H9 (cell line): ENCODE measurements at regions not wholly inside any gene's neighbourhood (a gene's known extent, or its start where the extent isn't known, plus 50 kb on each side); places are given as distances from the start of the nearest gene placed in this dataset.

Experiments
- DNase-seq: peaks from one replicate; pipeline ENCODE4 v3.0.0-alpha.2; 2017
- H2AFZ ChIP-seq: one replicate; pipeline ENCODE4 v1.6.1; 2013; ENCODE audit warnings: mild to moderate bottlenecking, low read length, control low read depth, moderate library complexity
- H2AK5ac ChIP-seq: 2 replicates; pipeline ENCODE4 v1.6.1; 2013; ENCODE audit warnings: low read length, control low read depth, mixed read lengths; ENCODE audit not compliant: insufficient read length
- H2BK120ac ChIP-seq: one replicate; pipeline ENCODE4 v1.6.1; 2013; ENCODE audit warnings: low read depth, mild to moderate bottlenecking, low read length, control low read depth, inconsistent platforms; ENCODE audit not compliant: poor library complexity, severe bottlenecking
- H2BK12ac ChIP-seq: 2 replicates; pipeline ENCODE4 v1.6.1; 2013; ENCODE audit warnings: low read length, control low read depth, mixed read lengths, low read depth; ENCODE audit not compliant: insufficient read length
- H2BK15ac ChIP-seq: 2 replicates; pipeline ENCODE4 v1.6.1; 2013; ENCODE audit warnings: low read depth, low read length, control low read depth
- H2BK20ac ChIP-seq: one replicate; pipeline ENCODE4 v1.6.1; 2013; ENCODE audit warnings: low read depth, mild to moderate bottlenecking, low read length, control low read depth, inconsistent platforms; ENCODE audit not compliant: poor library complexity, severe bottlenecking
- H2BK5ac ChIP-seq: 2 replicates; pipeline ENCODE4 v1.6.1; 2013; ENCODE audit warnings: low read length, control low read depth, mixed read lengths; ENCODE audit not compliant: insufficient read length
- H3K14ac ChIP-seq: 2 replicates; pipeline ENCODE4 v1.6.1; 2013; ENCODE audit warnings: low read length, control low read depth; ENCODE audit not compliant: insufficient read depth
- H3K18ac ChIP-seq: 2 replicates; pipeline ENCODE4 v1.6.1; 2013; ENCODE audit warnings: low read depth, mild to moderate bottlenecking, mixed read lengths, low read length, control low read depth; ENCODE audit not compliant: insufficient read length
- H3K23ac ChIP-seq: 2 replicates; pipeline ENCODE4 v1.6.1; 2013; ENCODE audit warnings: low read length, control low read depth, mixed read lengths, low read depth; ENCODE audit not compliant: insufficient read length
- H3K23me2 ChIP-seq: 2 replicates; pipeline ENCODE4 v1.6.1; 2013; ENCODE audit warnings: low read depth, mild to moderate bottlenecking, mixed read lengths, low read length, control low read depth; ENCODE audit not compliant: insufficient read length, poor library complexity, severe bottlenecking
- H3K27ac ChIP-seq: 2 replicates; pipeline ENCODE4 v1.5.1; 2013; ENCODE audit warnings: low read length, control low read depth, mixed read lengths, low read depth; ENCODE audit not compliant: insufficient read length
- H3K27me3 ChIP-seq: 2 replicates; pipeline ENCODE4 v1.6.1; 2013; ENCODE audit warnings: low read length, control low read depth, inconsistent platforms; ENCODE audit not compliant: insufficient read depth
- H3K4ac ChIP-seq: 2 replicates; pipeline ENCODE4 v1.6.1; 2013; ENCODE audit warnings: low read depth, mild to moderate bottlenecking, control low read depth, inconsistent platforms, low read length, moderate library complexity
- H3K4me1 ChIP-seq: 2 replicates; pipeline ENCODE4 v1.6.1; 2013; ENCODE audit warnings: low read length, control low read depth, inconsistent platforms; ENCODE audit not compliant: insufficient read depth
- H3K4me2 ChIP-seq: 2 replicates; pipeline ENCODE4 v1.6.1; 2013; ENCODE audit warnings: low read length, control low read depth, mixed read lengths; ENCODE audit not compliant: insufficient read length, insufficient read depth
- H3K56ac ChIP-seq: 2 replicates; pipeline ENCODE4 v1.6.1; 2013; ENCODE audit warnings: low read depth, mild to moderate bottlenecking, mixed read lengths, low read length, control low read depth; ENCODE audit not compliant: insufficient read length
- H3K79me1 ChIP-seq: 2 replicates; pipeline ENCODE4 v1.6.1; 2013; ENCODE audit warnings: low read depth, mild to moderate bottlenecking, moderate library complexity, low read length, control low read depth, inconsistent platforms; ENCODE audit not compliant: insufficient read depth, poor library complexity, severe bottlenecking
- H3K79me2 ChIP-seq: 2 replicates; pipeline ENCODE4 v1.6.1; 2013; ENCODE audit warnings: low read length, control low read depth, inconsistent platforms; ENCODE audit not compliant: insufficient read depth
- H3K9ac ChIP-seq: 2 replicates; pipeline ENCODE4 v1.6.1; 2013; ENCODE audit warnings: low read length, control low read depth, mixed read lengths; ENCODE audit not compliant: insufficient read length; ENCODE audit errors: extremely low read depth
- H3K9me3 ChIP-seq: one replicate; pipeline ENCODE4 v1.6.1; 2013; ENCODE audit warnings: low read depth, low read length, inconsistent platforms; ENCODE audit not compliant: control insufficient read depth
- H3T11ph ChIP-seq: one replicate; pipeline ENCODE4 v1.6.1; 2013; ENCODE audit warnings: mild to moderate bottlenecking, low read length, control low read depth, inconsistent platforms
- H4K20me1 ChIP-seq: one replicate; pipeline ENCODE4 v1.6.1; 2013; ENCODE audit not compliant: control insufficient read depth, insufficient read length, insufficient read depth
- H4K5ac ChIP-seq: 2 replicates; pipeline ENCODE4 v1.6.1; 2013; ENCODE audit warnings: low read depth, mild to moderate bottlenecking, mixed read lengths, low read length, control low read depth; ENCODE audit not compliant: insufficient read length
- H4K8ac ChIP-seq: replicated peaks from 2 replicates; pipeline ENCODE4 v1.6.1; 2013; ENCODE audit warnings: low read length, control low read depth, mixed read lengths, low read depth; ENCODE audit not compliant: insufficient read length
- H4K91ac ChIP-seq: 2 replicates; pipeline ENCODE4 v1.6.1; 2013; ENCODE audit warnings: low read depth, mild to moderate bottlenecking, moderate library complexity, mixed read lengths, low read length, control low read depth; ENCODE audit not compliant: insufficient read length
- H3K27ac Mint-ChIP-seq, 3 experiments: 2 replicates in 2 of 3; 3 replicates in 1 of 3; pipeline ENCODE4 v1.8.0; 2020 to 2021; ENCODE audit warnings: mixed read lengths in 3 of 3, mild to moderate bottlenecking in 1 of 3, moderate library complexity in 1 of 3
- H3K27me3 Mint-ChIP-seq: 2 replicates; pipeline ENCODE4 v1.8.0; 2021; ENCODE audit warnings: low read depth, mild to moderate bottlenecking, moderate library complexity, mixed read lengths
- H3K36me3 Mint-ChIP-seq, 3 experiments: 2 replicates in 2 of 3; 3 replicates in 1 of 3; pipeline ENCODE4 v1.8.0; 2020 to 2021; ENCODE audit warnings: low read depth in 3 of 3, mixed read lengths in 3 of 3; ENCODE audit not compliant: insufficient read depth in 1 of 3
- H3K4me1 Mint-ChIP-seq, 2 experiments: 2 replicates each; pipeline ENCODE4 v1.8.0; 2020; ENCODE audit warnings: mixed read lengths in 2 of 2
- H3K4me3 Mint-ChIP-seq, 2 experiments: 2 replicates in 1 of 2; 3 replicates in 1 of 2; pipeline ENCODE4 v1.8.0; 2020 to 2021; ENCODE audit warnings: mild to moderate bottlenecking in 2 of 2, mixed read lengths in 2 of 2, moderate library complexity in 1 of 2
- H3K9me3 Mint-ChIP-seq, 2 experiments: 2 replicates in 1 of 2; 3 replicates in 1 of 2; pipeline ENCODE4 v1.8.0; 2020; ENCODE audit warnings: mild to moderate bottlenecking in 2 of 2, mixed read lengths in 2 of 2, moderate library complexity in 1 of 2
- WGBS: extraction: QIAGEN DNeasy Blood & Tissue Kit; methylation state at CpG from one replicate; pipeline ENCODE4 v1.1.7; 2013; ENCODE audit warnings: missing lambda C conversion rate, low lambda C conversion rate, mixed read lengths; ENCODE audit not compliant: insufficient read length; ENCODE audit errors: extremely low coverage; 5-methylcytosine and 5-hydroxymethylcytosine counted together
- TF ChIP-seq, protein P1 (sequence below): fragments of 200-600 bp; sonication (generic); conservative IDR thresholded peaks from 3 replicates; pipeline ENCODE4 v1.8.0; 2021; ENCODE audit warnings: antibody characterized with exemption, mild to moderate bottlenecking

- no peak overlapping the region for H3K56ac ChIP-seq
- H3K23ac ChIP-seq, result no peak overlapping the region
- no peaks in the 10 kb centered on the region for H3K4me1 ChIP-seq
- H2BK12ac ChIP-seq, result no peak overlapping the region
- H3K23me2 ChIP-seq, result no peaks in the 10 kb centered on the region
- H3K4ac ChIP-seq, result no peak overlapping the region
- H4K91ac ChIP-seq, result no peak overlapping the region
- H4K8ac ChIP-seq, result no peak overlapping the region
- no peaks in the 10 kb centered on the region for H3K79me1 ChIP-seq
- no peak overlapping the region for H3K9ac ChIP-seq
- H3K4me1 Mint-ChIP-seq, result peaks cover 0 to 3% of the 10 kb centered on the region in 2 experiments; a peak in 2 of 4 replicates
- H3K27me3 ChIP-seq, result no peaks in the 10 kb centered on the region; the same call in 1 of the 2 replicates
- no CpG with 5 or more reads among the region's 6 CpGs for WGBS
- H3K4me3 Mint-ChIP-seq, result no peak overlapping the region
- no peaks in the 10 kb centered on the region for H3K79me2 ChIP-seq
- no peak overlapping the region for H3K27ac Mint-ChIP-seq
- H3K18ac ChIP-seq, result no peak overlapping the region
- H4K20me1 ChIP-seq, result no peaks in the 10 kb centered on the region
- H3K9me3 ChIP-seq, result no peaks in the 10 kb centered on the region
- H2BK5ac ChIP-seq, result no peak overlapping the region
- H2AK5ac ChIP-seq, result no peak overlapping the region
- no peak overlapping the region for H2AFZ ChIP-seq
- DNase-seq, result no peak
- H4K5ac ChIP-seq, result no peak overlapping the region
- no peak overlapping the region for H3T11ph ChIP-seq
- H3K14ac ChIP-seq, result no peak overlapping the region
- TF ChIP-seq, protein P1, sequence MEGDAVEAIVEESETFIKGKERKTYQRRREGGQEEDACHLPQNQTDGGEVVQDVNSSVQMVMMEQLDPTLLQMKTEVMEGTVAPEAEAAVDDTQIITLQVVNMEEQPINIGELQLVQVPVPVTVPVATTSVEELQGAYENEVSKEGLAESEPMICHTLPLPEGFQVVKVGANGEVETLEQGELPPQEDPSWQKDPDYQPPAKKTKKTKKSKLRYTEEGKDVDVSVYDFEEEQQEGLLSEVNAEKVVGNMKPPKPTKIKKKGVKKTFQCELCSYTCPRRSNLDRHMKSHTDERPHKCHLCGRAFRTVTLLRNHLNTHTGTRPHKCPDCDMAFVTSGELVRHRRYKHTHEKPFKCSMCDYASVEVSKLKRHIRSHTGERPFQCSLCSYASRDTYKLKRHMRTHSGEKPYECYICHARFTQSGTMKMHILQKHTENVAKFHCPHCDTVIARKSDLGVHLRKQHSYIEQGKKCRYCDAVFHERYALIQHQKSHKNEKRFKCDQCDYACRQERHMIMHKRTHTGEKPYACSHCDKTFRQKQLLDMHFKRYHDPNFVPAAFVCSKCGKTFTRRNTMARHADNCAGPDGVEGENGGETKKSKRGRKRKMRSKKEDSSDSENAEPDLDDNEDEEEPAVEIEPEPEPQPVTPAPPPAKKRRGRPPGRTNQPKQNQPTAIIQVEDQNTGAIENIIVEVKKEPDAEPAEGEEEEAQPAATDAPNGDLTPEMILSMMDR, result no peak
- peaks cover 9 to 10% (median 9%) of the 10 kb centered on the region in 3 experiments for H3K36me3 Mint-ChIP-seq
- no peak overlapping the region for H2BK20ac ChIP-seq
- H2BK15ac ChIP-seq, result no peak overlapping the region
- H3K9me3 Mint-ChIP-seq, result peaks cover 12% of the 10 kb centered on the region in 2 experiments
- no peak overlapping the region for H3K4me2 ChIP-seq
- H2BK120ac ChIP-seq, result no peak overlapping the region
- peaks cover 3% of the 10 kb centered on the region for H3K27me3 Mint-ChIP-seq
- no peak overlapping the region for H3K27ac ChIP-seq
These were observed 60.6 kb upstream of the NKX1-1 start for GRCh38 chr4:1466863-1467165.
